ENCODE measurements at regions not wholly inside any gene's neighbourhood (a gene's known extent, or its start where the extent isn't known, plus 50 kb on each side); places are given as distances from the start of the nearest gene placed in this dataset.

- Histone ChIP-seq H3K27me3 (ENCODE audit: low read length) (peaks cover 61% of the 10 kb centered on the region), H3K4me3 (ENCODE audit: low read length) (no peak overlapping the region), H3K4me1 (ENCODE audit: insufficient read depth, low read length) (no peaks in the 10 kb centered on the region), H3K4me2 (ENCODE audit: low read length) (no peak overlapping the region), H3K9me2 (replicated peaks; ENCODE audit: low read length) (no peaks in the 10 kb centered on the region), H3K36me3 (ENCODE audit: low read depth, low read length) (no peaks in the 10 kb centered on the region), H3K27ac (ENCODE audit: low read length) (no peak overlapping the region), H3K79me2 (ENCODE audit: low read length) (no peaks in the 10 kb centered on the region), H3K9ac (ENCODE audit: low read length) (no peak overlapping the region), H3K9me3 (ENCODE audit: low read length) (no peaks in the 10 kb centered on the region), H3F3A (ENCODE audit: low read length, unreplicated experiment) (no peaks in the 10 kb centered on the region), H2AFZ (ENCODE audit: low read length) (no peak overlapping the region), H4K20me1 (ENCODE audit: low read length) (no peaks in the 10 kb centered on the region)
- ATAC-seq, result no peak
- ChIA-PET CTCF (no interaction called here), POLR2A (ENCODE audit: unreplicated experiment) (interaction anchor here (0.7 kb wide), 1 partner anchor 9 kb away, joined by 4 read pairs; no protein-coding TSS in a partner anchor)
- no peak for TF ChIP-seq CTCF (conservative IDR thresholded peaks at IDR 0.05; ENCODE audit: low read depth, low read length)
- TF ChIP-seq EZH2phosphoT487 (IDR thresholded peaks at IDR 0.05; ENCODE audit: borderline replicate concordance, low read length), result no peak
- TF ChIP-seq EZH2 (IDR thresholded peaks at IDR 0.05; ENCODE audit: low read length, unreplicated experiment), result no peak
- BruUV-seq (replicated peaks), result no TSS peak
- intact Hi-C loops (cut with micrococcal nuclease), result no loop called here
- DNase-seq, result no peak
Measured at GRCh38 chr15:79204886-79205675, 77.4 kb upstream of the ANKRD34C start.

- ChIA-PET CTCF (no interaction called here), POLR2A (ENCODE audit: unreplicated experiment) (no interaction called here)
- H2AFZ ChIP-seq (ENCODE audit: low read length), result no peak overlapping the region
Measured at GRCh38 chr15:79198461-79198860, 84.1 kb upstream of the ANKRD34C start.

More at GRCh38 chr15:79198461-79198860, 84.1 kb upstream of the ANKRD34C start:
- Histone ChIP-seq H3K36me3 (ENCODE audit: low read depth, low read length) (no peaks in the 10 kb centered on the region), H3K9me3 (ENCODE audit: low read length) (no peaks in the 10 kb centered on the region), H4K20me1 (ENCODE audit: low read length) (no peaks in the 10 kb centered on the region), H3K27me3 (ENCODE audit: low read length) (peaks cover 48% of the 10 kb centered on the region), H3K79me2 (ENCODE audit: low read length) (no peaks in the 10 kb centered on the region), H3F3A (ENCODE audit: low read length, unreplicated experiment) (no peaks in the 10 kb centered on the region), H3K4me3 (ENCODE audit: low read length) (no peak overlapping the region), H3K4me1 (ENCODE audit: insufficient read depth, low read length) (no peaks in the 10 kb centered on the region), H3K27ac (ENCODE audit: low read length) (no peak overlapping the region), H3K4me2 (ENCODE audit: low read length) (no peak overlapping the region), H3K9me2 (replicated peaks; ENCODE audit: low read length) (no peaks in the 10 kb centered on the region), H3K9ac (ENCODE audit: low read length) (no peak overlapping the region)
- intact Hi-C loops (cut with micrococcal nuclease), result no loop called here
- no TSS peak for BruUV-seq (replicated peaks)
- DNase-seq (no peak), ATAC-seq (no peak)
- TF ChIP-seq EZH2 (IDR thresholded peaks at IDR 0.05; ENCODE audit: low read length, unreplicated experiment) (no peak), EZH2phosphoT487 (IDR thresholded peaks at IDR 0.05; ENCODE audit: borderline replicate concordance, low read length) (no peak), CTCF (conservative IDR thresholded peaks at IDR 0.05; ENCODE audit: low read depth, low read length) (no peak)
